Esophagus muscularis mucosa (tissue), 3 donors: ENCODE measurements at regions not wholly inside any gene's neighbourhood (a gene's known extent, or its start where the extent isn't known, plus 50 kb on each side); places are given as distances from the start of the nearest gene placed in this dataset.

ENCODE experiments used
- CTCF ChIP-seq, 3 experiments: fragments of 200-600 bp in 2 of 3; fragments of 450-650 bp in 1 of 3; sonication (generic) in 2 of 3; IDR thresholded peaks; one replicate each; pipeline ENCODE4 v1.5.1; 2017 to 2019; ENCODE audit warnings: antibody characterized with exemption in 3 of 3, mild to moderate bottlenecking in 2 of 3, moderate library complexity in 1 of 3
- POLR2A ChIP-seq: fragments of 450-650 bp; IDR thresholded peaks from one replicate; pipeline ENCODE4 v1.6.1; 2017; ENCODE audit warnings: antibody characterized with exemption, moderate library complexity, mild to moderate bottlenecking, low read depth
- POLR2AphosphoS5 ChIP-seq, 2 donors: sonication (generic); formaldehyde crosslinking; IDR thresholded peaks; one replicate each; pipeline ENCODE4 v1.6.1; 2017; ENCODE audit warnings: antibody characterized with exemption in 2 of 2

GRCh38 chr10:37681617-37681999 lies 175.8 kb downstream of the ZNF248 start:
- TF ChIP-seq CTCF (IDR thresholded peaks at IDR 0.05) (no peak), POLR2A (no peak), POLR2AphosphoS5 (IDR thresholded peaks at IDR 0.05) (no peak)
